ENCODE measurements at regions not wholly inside any gene's neighbourhood (a gene's known extent, or its start where the extent isn't known, plus 50 kb on each side); places are given as distances from the start of the nearest gene placed in this dataset.

DNA sequence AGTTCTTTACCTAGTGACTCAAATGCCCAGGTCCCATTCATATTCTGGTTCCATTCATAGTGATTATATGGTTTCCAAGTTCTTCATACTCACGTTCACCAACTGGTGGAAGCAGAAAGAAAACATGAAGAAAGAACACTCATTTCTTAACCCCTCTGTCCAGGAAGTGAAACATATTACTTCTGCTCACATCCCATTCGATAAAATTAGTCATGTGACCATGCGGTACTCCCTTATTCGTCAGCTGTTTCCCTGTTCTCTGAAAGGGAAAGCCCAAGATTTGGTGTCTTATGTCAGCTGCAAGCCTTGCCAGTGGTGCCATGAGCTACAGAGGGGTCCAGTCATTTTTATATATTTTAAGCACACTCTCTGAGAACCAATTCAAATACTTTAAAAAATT lies 387.0 kb upstream of the DMAC1 start:
- DNase-seq, result no peak

DNA sequence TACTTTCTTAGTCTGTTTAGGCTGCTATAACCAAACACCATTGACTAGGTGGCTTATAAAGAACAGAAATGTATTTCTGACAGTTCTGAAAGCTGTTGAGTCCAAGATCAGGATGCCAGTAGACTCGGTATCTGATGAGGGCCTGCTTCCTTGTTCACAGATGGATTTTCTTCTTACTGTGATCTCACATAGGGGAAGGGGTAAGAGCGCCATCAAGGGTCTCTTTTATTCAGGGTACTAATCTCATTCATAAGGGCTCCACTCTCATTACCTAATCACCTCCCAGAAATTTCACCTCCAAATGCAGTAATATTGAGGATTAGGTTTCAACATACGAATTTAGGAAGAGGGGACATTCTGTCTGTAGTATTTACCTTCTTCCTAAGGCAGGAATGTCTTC lies 384.0 kb upstream of the DMAC1 start:
- no peak for DNase-seq

DNA sequence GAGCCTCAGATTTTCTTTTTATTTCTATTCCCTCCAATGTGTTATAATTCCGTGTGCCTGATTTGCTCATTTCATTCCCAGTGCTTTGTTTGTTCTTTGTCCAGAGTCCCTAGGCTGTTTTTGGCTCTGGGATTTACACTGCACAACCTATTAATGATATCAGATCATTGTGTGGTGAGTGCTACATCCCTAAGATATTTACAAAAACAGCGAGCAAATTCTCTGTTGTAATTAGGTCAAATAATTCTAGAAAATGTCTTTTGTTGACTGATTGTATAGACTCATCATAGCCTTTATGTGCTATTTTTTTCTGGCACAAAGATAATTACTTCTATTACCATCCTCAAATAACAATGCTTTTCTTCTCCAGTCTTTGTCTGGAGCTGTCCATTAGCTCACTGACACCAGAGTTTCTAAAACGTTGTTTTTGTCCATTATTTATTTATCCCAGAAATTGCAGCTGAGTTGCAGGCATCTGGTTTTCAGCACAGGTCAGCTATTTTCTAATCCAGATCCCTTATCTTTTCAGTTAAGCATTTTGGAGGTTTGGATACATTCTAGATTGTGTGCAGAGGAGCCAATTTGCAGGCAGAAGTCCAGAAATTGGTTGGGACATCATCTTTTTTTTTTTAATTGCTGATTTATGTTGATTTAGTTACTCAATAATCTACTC lies 379.9 kb upstream of the DMAC1 start:
- DNase-seq, result no peak

DNA sequence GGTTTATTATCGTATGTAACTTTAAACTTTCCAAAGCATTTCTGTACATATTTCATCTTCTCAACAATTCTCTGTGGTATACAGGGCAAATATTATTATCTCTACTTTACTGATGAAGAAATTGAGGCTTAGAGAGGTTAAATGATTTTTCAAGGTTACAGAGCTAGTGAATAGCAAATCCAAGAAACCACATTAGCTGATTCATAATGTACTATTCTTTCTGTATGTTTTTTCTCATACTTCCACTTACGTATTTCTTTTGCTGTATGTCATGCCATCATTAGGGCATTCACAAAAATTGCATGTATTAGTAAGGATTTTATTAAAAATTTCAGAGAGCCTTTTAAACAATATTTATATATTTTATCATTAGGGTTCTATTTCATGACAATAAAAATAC lies 372.4 kb upstream of the DMAC1 start:
- no peak for DNase-seq

DNA sequence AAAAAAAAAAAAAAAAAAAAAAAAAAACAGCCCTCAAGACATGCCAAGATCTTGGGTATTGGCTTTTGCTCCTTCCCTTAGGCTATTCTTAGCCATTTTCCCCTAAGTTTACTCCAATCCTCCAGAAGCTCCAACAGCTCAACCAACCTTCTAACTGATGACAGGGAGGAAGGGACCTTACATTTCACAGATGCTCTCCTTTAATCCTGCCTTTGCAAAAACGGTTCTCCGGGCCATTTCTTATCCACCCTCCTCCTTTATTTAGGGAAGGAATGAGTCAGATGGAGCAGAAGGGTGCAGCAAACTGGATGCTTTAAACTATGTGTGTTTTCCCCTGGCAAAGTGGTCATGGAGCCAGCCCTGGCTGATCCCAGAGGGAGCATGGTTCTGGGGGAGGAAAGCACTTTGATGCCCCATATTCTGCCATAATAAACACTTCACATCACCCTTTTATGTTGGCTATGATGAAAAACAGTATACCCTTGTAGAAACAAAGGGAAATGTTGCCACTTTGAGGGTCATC lies 369.4 kb upstream of the DMAC1 start:
- no peak for DNase-seq

DNA sequence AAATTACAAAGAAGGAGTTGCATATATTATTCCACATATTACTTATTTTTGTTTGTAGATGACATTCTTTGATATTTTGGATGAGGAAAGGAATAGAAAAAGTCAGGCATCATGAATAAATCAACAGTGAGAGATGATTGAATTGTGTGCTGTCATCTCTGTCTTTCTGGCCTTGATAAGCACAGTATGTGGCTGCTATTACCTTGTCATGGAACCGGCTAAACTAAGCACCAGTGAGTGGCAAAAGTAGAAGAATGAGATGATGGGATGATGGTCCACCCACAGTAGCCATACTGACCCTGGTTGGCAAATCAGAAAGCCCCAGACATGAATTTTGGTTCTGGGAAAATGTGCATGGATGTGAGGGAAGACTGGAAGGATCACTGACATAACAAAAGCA lies 361.2 kb upstream of the DMAC1 start:
- no peak for DNase-seq

DNA sequence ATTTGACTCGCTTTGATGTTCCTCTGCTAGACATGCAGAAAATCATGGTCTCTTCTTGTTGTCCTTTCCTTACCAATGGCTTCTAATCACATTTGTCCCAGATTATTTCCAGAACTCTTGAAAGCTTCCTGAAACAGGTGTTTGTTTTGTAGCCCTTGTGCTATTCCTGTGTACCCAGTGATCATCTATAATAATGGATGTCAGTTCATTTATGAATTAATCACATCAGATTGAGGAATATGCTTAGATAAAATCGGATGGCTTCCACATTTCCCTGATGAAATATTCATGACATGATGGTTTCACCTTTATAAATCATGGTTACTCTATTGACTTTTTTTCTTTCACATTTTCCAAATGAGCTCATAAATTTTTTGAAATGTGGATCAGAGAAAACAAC lies 359.0 kb upstream of the DMAC1 start:
- no peak for DNase-seq

DNA sequence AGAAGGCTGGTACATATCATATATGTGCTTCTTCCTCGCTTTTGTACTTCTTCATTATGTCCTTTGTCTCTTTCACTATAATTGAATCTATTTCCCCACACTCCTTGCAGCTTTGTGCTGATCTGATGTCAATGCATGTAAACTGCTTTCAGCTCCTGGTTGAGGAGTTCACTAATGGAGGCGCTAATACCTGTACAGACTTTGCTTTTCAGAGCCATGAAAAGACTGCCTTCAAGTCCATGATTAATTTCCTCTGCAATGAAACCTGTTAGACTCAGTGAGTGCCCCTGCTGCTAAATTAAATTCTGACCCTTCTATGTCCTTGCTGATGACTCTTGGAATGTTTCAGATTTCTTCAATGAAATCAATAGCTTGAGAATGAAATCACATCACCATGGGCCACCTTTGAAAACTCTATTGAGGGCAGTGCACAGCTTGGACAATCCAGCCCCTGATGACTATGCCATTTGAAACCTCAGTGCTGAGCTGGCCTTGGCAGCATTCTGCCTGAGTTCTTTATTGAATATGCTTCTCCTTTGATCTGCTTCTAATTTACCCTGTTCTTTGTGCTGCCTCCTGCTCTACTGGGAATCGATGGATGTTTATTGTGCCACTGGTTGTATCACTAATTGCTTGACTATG lies 358.2 kb upstream of the DMAC1 start:
- DNase-seq, result no peak

DNA sequence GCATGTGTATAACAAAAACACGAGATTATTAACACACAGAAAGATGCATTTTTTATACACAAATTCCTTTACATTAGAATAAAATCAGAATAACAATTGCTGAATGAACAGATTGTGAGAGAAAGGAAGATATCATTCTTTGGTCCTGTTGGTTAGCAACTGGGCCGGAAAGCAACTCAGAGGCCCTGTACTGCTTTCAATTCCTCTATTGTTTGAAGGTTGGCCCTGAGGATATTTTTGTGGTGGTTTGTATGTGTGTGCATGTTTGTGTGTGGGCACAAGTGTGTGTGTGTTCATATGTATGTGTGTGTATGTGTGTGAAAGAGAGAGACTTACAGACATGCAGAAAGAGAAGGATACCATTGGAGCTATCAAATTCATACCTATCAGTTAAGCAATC lies 356.8 kb upstream of the DMAC1 start:
- DNase-seq, result no peak

DNA sequence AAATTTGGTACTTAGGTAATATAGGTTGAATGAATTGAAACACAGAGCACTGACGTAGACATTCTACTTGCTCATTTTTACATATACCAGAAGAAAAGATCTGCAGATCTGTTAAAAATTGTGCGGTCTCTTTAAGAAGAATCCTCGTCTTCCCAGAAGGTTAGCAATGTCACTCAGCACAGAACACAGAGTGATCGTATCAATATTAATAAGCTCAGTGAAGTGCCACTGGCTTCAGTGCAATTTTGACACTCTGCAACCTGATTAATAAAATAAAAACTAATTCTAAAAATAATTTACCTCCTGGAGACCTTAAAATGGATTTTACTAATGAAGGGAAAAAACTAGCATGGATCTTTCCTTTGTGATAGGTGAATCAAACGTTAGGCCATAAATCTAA lies 356.1 kb upstream of the DMAC1 start:
- DNase-seq, result no peak

DNA sequence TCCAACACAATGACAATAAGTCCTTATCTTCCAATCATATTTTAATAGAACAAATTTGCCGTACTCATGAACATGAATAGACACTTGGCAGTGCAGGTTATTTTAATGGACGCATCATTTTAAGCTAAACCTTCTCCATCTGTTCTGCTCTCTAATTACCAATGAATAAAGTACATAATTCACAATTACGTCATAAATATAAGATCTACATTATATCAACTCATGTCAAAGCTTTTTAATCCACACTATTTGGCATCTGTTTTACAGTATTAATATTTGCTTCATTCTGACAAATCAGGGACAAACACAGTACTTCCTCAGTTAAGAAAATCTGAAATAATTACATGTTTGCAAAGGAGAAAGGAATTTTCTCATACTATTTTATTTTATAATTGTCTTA lies 344.1 kb upstream of the DMAC1 start:
- DNase-seq, result no peak

DNA sequence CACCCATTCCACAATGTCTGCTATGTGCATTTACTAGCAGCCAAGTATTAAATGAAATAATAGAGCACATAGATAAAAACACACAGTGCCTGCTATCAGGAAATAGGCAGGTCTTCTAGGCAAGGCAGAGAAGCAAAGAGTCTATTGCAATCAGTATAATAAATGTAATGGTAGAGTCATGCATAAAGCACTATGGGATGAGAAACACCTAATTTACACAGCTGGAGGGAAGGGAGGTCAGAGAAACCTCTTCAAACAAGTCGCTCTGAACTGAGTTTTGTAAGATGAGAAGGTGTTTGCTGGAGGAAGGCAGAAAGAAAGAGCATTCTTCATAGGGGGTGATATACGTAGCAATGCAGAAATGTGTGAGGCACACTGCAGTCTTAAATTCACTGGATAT lies 341.0 kb upstream of the DMAC1 start:
- DNase-seq, result no peak

DNA sequence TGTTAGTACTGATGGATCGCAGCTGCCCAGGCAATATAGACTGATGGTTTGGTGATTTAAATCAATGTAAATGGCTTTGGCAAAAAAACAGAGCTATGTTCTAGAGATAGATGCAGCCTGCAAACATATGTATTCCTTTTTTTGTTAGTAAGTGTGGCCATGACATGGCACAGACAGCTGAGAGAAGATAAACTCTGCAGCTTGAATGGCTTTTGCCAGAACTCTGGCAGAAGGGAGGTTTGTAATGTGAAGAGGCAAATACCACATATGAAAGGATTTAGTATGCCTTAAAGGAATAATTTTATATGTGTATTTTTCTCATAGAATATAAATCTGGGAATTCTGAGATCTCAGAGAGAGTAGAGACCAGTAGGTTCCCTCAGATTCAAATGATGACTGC lies 340.2 kb upstream of the DMAC1 start:
- no peak for DNase-seq

DNA sequence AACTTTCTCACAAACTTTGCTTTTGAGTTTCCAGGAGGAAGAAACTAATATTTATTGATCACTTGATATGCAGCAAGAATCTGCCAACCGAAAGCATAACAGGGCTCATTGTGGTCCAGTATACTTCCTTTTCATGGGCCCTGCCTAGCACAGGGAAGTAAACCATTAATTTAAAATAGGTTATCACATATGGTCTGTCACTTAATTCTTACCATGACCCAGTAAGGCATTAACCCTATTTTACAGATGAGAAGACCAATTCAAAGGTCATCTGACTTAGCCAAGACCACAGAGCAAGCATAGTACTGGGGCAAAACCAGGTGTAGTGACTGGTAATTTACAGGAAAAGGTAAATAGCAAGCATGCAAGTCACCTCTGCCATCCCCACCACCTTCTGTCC lies 336.9 kb upstream of the DMAC1 start:
- no peak for DNase-seq

DNA sequence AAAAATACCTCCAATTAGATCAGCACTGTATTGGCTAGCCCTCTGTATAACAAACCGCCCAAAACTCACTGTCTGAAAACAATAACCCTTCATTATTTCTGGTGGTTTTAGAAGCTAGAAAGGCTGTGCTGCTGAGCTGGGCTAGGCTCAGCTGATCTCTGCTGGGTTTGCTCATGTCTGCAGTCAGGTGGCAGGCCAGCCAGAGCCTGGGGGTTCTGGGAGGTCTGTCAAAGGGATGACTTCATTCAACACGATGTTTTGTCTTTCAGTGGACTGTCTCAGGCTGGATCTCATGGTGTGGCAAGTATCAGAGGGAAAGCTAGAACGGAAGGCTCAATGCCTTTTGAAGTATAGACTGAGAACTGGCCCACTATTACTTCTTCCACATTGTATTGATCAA lies 335.1 kb upstream of the DMAC1 start:
- no peak for DNase-seq

DNA sequence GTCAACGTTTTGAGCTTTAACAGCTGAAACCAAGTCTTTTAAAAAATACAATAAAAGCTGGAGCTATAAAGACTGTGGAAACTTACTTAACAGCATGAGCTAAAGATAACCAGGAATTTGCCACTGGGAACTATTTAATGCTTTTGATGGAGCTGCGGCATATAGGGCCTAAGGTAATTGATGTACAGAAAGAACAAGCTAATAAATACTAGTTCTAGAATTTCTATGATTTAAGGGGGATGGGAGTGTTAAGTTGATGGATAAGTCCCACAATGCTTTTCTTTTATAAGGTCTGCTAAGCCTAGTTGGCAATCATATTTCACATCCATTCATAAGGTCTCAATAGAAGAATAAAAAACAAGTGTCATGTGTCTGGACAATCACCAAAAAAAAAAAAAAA lies 334.0 kb upstream of the DMAC1 start:
- DNase-seq, result no peak

DNA sequence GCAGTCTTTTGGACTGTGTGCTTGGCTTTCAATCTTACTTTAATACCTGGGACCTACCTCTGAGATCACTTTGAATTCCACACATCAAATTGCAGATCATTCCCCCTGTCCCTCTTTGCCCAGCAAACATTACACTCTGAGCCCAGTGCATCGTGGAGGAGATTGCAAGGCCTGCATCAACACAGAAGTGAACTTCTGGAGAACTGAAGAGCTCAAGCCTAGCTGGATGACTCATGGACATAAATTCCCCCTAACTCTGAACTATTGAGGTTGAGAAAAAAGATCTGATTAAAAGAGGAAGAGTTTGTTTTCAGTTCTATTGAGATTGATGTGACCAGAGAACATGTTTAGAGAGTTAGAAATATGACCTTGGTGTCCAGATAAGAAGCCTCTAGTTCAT lies 316.0 kb upstream of the DMAC1 start:
- no peak for DNase-seq

DNA sequence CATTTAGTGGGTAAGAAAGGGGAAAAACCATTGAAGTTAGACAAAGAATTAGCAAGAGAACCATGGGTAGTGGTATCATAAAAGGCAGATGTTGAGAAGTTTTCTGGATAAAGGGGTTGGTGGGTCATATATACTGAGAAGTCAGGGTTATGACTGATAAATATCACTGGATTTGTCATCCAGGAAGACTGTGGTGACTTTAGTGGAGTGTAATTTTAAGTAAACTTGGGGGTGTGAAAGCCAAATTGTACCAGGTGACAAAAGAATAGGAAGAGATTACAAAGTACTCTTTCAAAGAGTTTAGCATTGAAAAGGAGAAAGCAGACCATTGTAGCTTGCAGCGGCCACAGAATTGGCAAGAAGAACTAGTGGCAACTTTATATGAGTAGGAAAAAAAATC lies 315.2 kb upstream of the DMAC1 start:
- DNase-seq, result no peak

DNA sequence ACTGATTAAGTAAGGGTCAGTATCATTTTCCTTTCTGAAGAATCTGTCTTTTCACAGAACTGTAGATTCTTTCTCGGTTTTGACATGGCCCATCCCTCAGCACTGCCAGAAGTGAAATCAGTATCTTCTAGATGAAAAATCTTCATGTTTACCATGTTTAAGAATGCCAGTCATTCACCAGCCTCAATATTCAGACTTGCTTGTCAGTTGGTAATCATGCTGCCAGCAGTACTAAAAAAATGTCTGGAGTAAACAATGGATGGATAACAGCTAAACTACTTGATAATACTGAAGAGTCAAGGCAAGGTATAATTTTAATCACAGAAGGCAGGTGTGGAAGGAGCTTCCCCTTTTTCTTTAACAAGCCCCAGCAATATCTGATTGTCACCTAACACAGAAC lies 306.8 kb upstream of the DMAC1 start:
- DNase-seq, result no peak

DNA sequence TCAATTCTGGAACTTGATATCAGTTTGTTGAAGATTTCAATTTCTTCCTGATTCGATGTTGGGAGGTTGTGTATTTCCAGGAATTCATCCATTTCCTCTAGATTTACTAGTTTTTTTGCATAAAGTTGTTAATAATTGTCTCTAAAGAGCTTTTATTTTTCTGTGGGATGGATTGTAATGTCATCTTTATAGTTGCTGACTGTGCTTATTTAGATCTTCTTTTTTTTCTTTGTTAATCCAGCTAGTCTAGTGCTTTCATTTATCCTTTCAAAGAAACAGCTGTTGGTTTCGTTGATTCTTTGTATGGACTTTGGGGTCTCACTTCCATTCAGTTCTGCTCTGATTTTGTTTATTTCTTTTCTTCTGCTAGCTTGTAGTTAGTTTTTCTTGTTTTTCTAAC lies 302.0 kb upstream of the DMAC1 start:
- no peak for DNase-seq

DNA sequence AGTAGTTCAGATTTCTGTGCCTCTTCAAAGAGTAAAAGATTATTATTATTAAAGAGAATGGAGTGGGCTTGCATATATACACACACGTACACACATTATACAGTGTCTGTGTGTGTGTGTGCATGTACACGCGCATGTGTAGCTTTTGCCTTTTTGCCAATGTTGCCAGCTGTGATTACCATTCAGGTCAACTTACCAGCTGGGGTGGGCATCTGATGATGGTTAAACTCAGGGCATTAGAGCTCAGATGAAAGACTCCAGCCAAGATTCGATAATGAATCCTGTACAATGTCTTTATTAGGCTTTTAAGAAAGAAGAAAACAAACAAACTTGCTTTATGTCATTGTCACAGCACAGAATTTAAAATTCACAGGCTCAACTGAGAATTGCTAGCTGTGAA lies 296.5 kb upstream of the DMAC1 start:
- DNase-seq, result no peak

DNA sequence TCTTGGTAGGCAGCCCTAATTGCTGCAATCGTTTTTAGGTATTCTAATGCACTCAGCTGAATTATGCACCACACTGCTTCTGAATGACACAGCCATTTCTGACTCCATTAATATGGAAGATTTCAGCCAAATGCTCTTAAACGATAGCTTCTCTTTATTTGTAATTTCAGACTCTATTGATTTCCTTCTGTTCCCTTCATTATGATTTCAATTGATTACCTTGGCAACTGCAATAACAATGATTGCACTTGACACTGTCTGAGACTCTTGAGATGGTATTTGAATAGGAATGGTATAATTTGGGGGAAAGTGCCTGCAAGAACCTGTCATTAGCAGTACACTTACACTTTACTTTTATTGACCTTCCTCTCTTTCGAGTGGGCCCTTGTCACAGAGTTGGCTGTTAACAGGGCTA lies 296.1 kb upstream of the DMAC1 start:
- no peak for DNase-seq

DNA sequence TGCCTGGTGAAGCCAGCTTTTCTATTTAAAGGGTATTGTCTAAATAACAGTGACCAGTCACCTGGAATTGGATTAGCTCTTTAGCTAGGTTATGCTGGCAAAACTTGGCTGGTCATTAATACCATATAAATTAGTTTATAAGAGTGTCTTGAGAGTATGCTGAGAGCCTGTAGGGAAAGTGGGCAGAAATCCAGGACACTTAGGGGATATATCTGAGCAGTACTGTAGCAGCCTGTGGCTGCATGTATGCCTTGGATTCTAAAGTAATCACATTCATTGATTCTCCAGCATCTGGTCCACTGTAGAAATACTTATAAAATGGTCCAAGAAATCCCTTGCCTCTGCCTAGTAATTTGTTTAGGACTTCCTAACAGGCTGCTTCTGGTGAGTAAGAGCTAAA lies 288.9 kb upstream of the DMAC1 start:
- no peak for DNase-seq

DNA sequence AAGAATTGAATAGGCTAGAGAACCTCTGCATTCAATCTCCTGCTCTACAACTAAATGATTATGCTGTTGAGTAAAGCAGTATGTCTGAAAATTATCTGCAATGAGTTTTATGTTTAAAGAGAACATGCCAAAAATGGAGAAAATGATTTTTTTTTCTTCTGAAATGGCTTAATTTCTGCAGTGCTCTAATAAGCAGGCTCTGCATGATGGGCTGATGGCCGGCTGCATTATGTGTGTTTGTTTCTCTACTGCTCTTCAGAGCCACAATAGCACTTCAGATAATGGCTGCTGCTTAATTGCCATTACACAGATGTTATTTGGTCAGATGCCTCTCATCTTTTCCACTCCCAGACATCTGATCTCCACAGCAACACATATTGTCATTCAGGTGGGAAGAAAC lies 286.4 kb upstream of the DMAC1 start:
- DNase-seq, result no peak

DNA sequence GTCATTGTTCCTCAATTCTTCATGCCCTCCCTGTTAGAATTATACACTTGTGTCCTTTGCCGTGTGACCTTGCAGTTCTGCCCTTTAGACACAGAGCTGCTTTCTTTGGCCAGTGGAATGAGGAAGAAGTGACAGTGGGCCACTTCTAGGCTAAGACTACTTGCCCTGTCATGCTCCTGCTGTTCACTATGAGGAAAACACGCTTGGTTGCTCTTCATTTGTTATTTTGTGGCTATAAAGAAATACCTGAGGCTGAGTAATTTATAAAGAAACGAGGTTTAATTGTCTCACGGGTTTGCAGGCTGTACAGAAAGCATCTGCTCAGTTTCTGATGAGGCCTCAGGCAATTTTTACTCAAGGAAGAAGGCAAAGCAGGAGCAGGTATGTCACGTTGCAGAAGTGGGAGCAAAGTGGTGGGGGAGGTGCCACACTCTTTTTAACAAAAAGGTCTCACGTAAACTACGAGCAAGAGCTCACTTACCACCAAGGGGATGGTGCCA lies 279.1 kb upstream of the DMAC1 start:
- no peak for DNase-seq
